NCI-H526 (cell line): ENCODE measurements at regions not wholly inside any gene's neighbourhood (a gene's known extent, or its start where the extent isn't known, plus 50 kb on each side); places are given as distances from the start of the nearest gene placed in this dataset.
"Not testable (repeated sequence)": the region's sequence is repeated elsewhere in the genome, so short reads cannot be mapped to it uniquely, and the experiment has no call there.

ENCODE experiments used
- DNase-seq, 2 experiments: peaks; one replicate each; lab custom pipeline; 2025; lab: John Stamatoyannopoulos, UW

- peak in 1 of 2 experiments; percentile 42 for DNase-seq
Observed at GRCh38 chr2:22355816-22356433, 1029.1 kb upstream of the KLHL29 start.

- peak; percentile 10 to 73 for DNase-seq
Observed at GRCh38 chr2:22359071-22359672, 1025.8 kb upstream of the KLHL29 start.

GRCh38 chr2:22360735-22361374, 1024.1 kb upstream of the KLHL29 start:
- DNase-seq, result no peak

GRCh38 chr2:22361571-22361970, 1023.4 kb upstream of the KLHL29 start:
- DNase-seq, result no peak

- peak in 1 of 2 experiments; percentile 23 for DNase-seq
Observed at GRCh38 chr2:22375096-22375495, 1009.9 kb upstream of the KLHL29 start.

GRCh38 chr2:22377268-22377667, 1007.7 kb upstream of the KLHL29 start:
- no peak for DNase-seq

- DNase-seq, result peak in 1 of 2 experiments; percentile 21
Observed at GRCh38 chr2:22382479-22383169, 1002.4 kb upstream of the KLHL29 start.

GRCh38 chr2:22397847-22398246, 987.1 kb upstream of the KLHL29 start:
- DNase-seq, result no peak

- DNase-seq, result no peak
Observed at GRCh38 chr2:22403748-22404147, 981.2 kb upstream of the KLHL29 start.

- DNase-seq, result no peak
Observed at GRCh38 chr2:22406625-22407024, 978.4 kb upstream of the KLHL29 start.

- no peak for DNase-seq
Observed at GRCh38 chr2:22420076-22420475, 964.9 kb upstream of the KLHL29 start.

GRCh38 chr2:22442051-22442450, 942.9 kb upstream of the KLHL29 start:
- no peak for DNase-seq

GRCh38 chr2:22444281-22444680, 940.7 kb upstream of the KLHL29 start:
- no peak for DNase-seq

GRCh38 chr2:22449696-22450095, 935.3 kb upstream of the KLHL29 start:
- no peak for DNase-seq

GRCh38 chr2:22450831-22451230, 934.1 kb upstream of the KLHL29 start:
- DNase-seq, result peak; percentile 25 to 71

- DNase-seq, result peak; percentile 4 to 42
Observed at GRCh38 chr2:22454826-22455485, 930.0 kb upstream of the KLHL29 start.

GRCh38 chr2:22458440-22458839, 926.5 kb upstream of the KLHL29 start:
- no peak for DNase-seq

GRCh38 chr2:22475103-22475502, 909.9 kb upstream of the KLHL29 start:
- not testable (repeated sequence) for DNase-seq

GRCh38 chr2:22478329-22478728, 906.6 kb upstream of the KLHL29 start:
- no peak for DNase-seq

- DNase-seq, result no peak
Observed at GRCh38 chr2:22481486-22482259, 903.3 kb upstream of the KLHL29 start.

- DNase-seq, result no peak
Observed at GRCh38 chr2:22483036-22483435, 901.9 kb upstream of the KLHL29 start.
